Caco-2 (cell line): ENCODE measurements at regions not wholly inside any gene's neighbourhood (a gene's known extent, or its start where the extent isn't known, plus 50 kb on each side); places are given as distances from the start of the nearest gene placed in this dataset.

ENCODE experiments used
- BruUV-seq: library from RNA; stranded (reverse); fragments of 400-500 nt; replicated peaks from 2 replicates; lab custom pipeline; 2021; lab: Mats Ljungman, UMichigan
- CTCF ChIA-PET: fragments of 300-600 bp; sonication (Branson Sonifier 250); formaldehyde crosslinking; loops from one replicate; lab custom pipeline; 2022; ENCODE audit warnings: antibody characterized with exemption; lab: Charles Lee
- POLR2A ChIA-PET: fragments of 300-600 bp; sonication (Branson Sonifier 250); formaldehyde crosslinking; loops from one replicate; lab custom pipeline; 2022; ENCODE audit warnings: antibody characterized with exemption; lab: Charles Lee
- DNase-seq, 2 experiments: peaks; one replicate each; pipeline versions ENCODE4 v3.0.0 to v3.0.0-alpha.2; 2020 to 2022
- H3K27me3 ChIP-seq: replicated peaks from 2 replicates; pipeline ENCODE4 v1.6.0; 2011; ENCODE audit warnings: low read length; ENCODE audit not compliant: control insufficient read depth, insufficient read depth
- H3K36me3 ChIP-seq: 2 replicates; pipeline ENCODE4 v1.5.1; 2011; ENCODE audit warnings: low read length; ENCODE audit not compliant: control insufficient read depth, insufficient read depth
- H3K4me1 ChIP-seq: fragments of 250-450 bp; sonication (Bioruptor Pico); 2 replicates; pipeline ENCODE4 v1.5.1; 2020; ENCODE audit warnings: mild to moderate bottlenecking
- H3K4me3 ChIP-seq: 2 replicates; pipeline ENCODE4 v1.5.1; 2011; ENCODE audit warnings: low read depth, mild to moderate bottlenecking, control low read depth, low read length
- H3K9me3 ChIP-seq: fragments of 250-450 bp; sonication (Bioruptor Pico); 2 replicates; pipeline ENCODE4 v1.5.1; 2020; ENCODE audit warnings: mild to moderate bottlenecking, moderate library complexity
- H3K27ac Mint-ChIP-seq: one replicate; pipeline ENCODE4 v1.8.0; 2022; ENCODE audit warnings: mixed read lengths; ENCODE audit not compliant: unreplicated experiment
- H3K27me3 Mint-ChIP-seq: one replicate; pipeline ENCODE4 v1.8.0; 2022; ENCODE audit warnings: mixed read lengths; ENCODE audit not compliant: insufficient read depth, unreplicated experiment
- H3K36me3 Mint-ChIP-seq: one replicate; pipeline ENCODE4 v1.8.0; 2022; ENCODE audit warnings: mild to moderate bottlenecking, mixed read lengths; ENCODE audit not compliant: insufficient read depth, unreplicated experiment
- H3K4me1 Mint-ChIP-seq: one replicate; pipeline ENCODE4 v1.8.0; 2022; ENCODE audit warnings: low read depth, mixed read lengths; ENCODE audit not compliant: unreplicated experiment
- H3K4me3 Mint-ChIP-seq: one replicate; pipeline ENCODE4 v1.8.0; 2022; ENCODE audit warnings: mild to moderate bottlenecking, moderate library complexity, mixed read lengths; ENCODE audit not compliant: unreplicated experiment
- H3K9me3 Mint-ChIP-seq: one replicate; pipeline ENCODE4 v1.8.0; 2022; ENCODE audit warnings: mixed read lengths; ENCODE audit not compliant: unreplicated experiment
- CTCF ChIP-seq, 2 experiments: fragments of 200-600 bp in 1 of 2; IDR thresholded peaks; 1 replicate in 1 of 2; 2 replicates in 1 of 2; pipeline versions ENCODE4 v1.5.1 to v1.8.0; 2011 to 2022; ENCODE audit warnings: antibody characterized with exemption in 1 of 2, control low read depth in 1 of 2, inconsistent platforms in 1 of 2, low read depth in 1 of 2, low read length in 1 of 2, mild to moderate bottlenecking in 1 of 2, moderate library complexity in 1 of 2; ENCODE audit not compliant: insufficient read depth in 1 of 2, severe bottlenecking in 1 of 2, unreplicated experiment in 1 of 2
- intact Hi-C: fragments of 100-400 bp; cut with micrococcal nuclease; formaldehyde crosslinking; loops from one replicate; pipeline ENCODE4 v1.10.0; 2022; ENCODE audit not compliant: unreplicated experiment

DNA sequence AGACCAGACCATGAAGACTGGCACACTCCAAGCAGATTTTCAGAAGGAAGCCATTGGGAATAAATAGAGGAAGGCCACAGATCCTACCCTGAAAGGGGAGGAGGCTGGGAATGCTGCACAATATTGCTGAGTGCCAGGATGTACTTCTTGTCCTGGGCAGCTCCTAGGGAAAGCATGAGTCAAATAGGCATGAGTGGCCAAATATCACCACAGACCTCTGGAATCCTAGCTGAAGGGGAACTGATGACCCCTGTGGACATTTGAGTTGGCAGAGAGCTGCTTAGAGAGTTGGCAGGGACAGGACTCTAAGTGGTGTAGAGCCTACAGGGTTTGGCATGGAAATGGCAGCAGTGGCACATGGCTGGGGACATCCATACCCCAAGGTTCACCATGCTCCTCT, 234.3 kb upstream of the TRPC4 start:
- Histone ChIP-seq H3K9me3 (no peaks in the 10 kb centered on the region), H3K4me1 (no peaks in the 10 kb centered on the region), H3K4me3 (no peak overlapping the region), H3K36me3 (no peaks in the 10 kb centered on the region), H3K27me3 (no peaks in the 10 kb centered on the region)
- no TSS peak for BruUV-seq
- Mint-ChIP-seq H3K27me3 (no peaks in the 10 kb centered on the region), H3K4me1 (no peaks in the 10 kb centered on the region), H3K9me3 (no peaks in the 10 kb centered on the region), H3K4me3 (no peak overlapping the region), H3K36me3 (no peaks in the 10 kb centered on the region), H3K27ac (no peak overlapping the region)
- TF ChIP-seq CTCF (IDR thresholded peaks at IDR 0.05; ENCODE audit: insufficient read depth in 1 of 2, low read depth in 1 of 2, low read length in 1 of 2, severe bottlenecking in 1 of 2, unreplicated experiment in 1 of 2), result no peak
- ChIA-PET CTCF (no interaction called here), POLR2A (no interaction called here)
- intact Hi-C loops, result no loop called here
- DNase-seq, result no peak

GRCh38 chr13:38099751-38100150, 230.2 kb upstream of the TRPC4 start:
- H3K9me3 ChIP-seq, result no peaks in the 10 kb centered on the region
- no peaks in the 10 kb centered on the region for H3K36me3 ChIP-seq
- no peak overlapping the region for H3K4me3 ChIP-seq
- intact Hi-C loops, result no loop called here
- H3K27me3 Mint-ChIP-seq, result no peaks in the 10 kb centered on the region
- TF ChIP-seq CTCF (IDR thresholded peaks at IDR 0.05; ENCODE audit: insufficient read depth in 1 of 2, low read depth in 1 of 2, low read length in 1 of 2, severe bottlenecking in 1 of 2, unreplicated experiment in 1 of 2), result no peak
- ChIA-PET POLR2A (no interaction called here), CTCF (no interaction called here)
- H3K4me1 Mint-ChIP-seq, result no peaks in the 10 kb centered on the region
- H3K27ac Mint-ChIP-seq, result no peak overlapping the region
- H3K27me3 ChIP-seq, result no peaks in the 10 kb centered on the region
- no peak overlapping the region for H3K4me3 Mint-ChIP-seq
- BruUV-seq, result no TSS peak
- DNase-seq, result no peak
- no peaks in the 10 kb centered on the region for H3K36me3 Mint-ChIP-seq
- H3K4me1 ChIP-seq, result no peaks in the 10 kb centered on the region
- no peaks in the 10 kb centered on the region for H3K9me3 Mint-ChIP-seq

DNA sequence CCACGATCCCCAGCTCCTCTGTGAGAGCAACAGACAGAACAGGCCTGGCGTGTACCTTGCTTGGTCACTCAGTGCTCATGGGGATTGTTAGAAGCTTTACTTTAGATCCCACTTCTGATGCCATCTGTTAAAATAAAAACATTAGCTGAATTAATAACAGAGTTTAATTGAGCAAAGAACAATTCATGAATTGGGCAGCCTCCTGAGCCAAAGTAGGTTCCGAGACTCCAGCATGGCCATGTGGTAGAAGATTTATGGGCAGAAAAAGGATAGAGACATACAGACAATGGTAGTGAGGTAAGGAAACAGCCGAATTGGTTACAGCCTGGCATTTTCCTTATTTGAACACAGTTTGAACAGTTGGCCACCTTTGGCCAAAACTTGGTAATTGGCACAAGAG, 223.9 kb upstream of the TRPC4 start:
- Mint-ChIP-seq H3K36me3 (peaks cover 10% of the 10 kb centered on the region), H3K4me3 (no peak overlapping the region), H3K27ac (no peak overlapping the region), H3K27me3 (no peaks in the 10 kb centered on the region), H3K9me3 (no peaks in the 10 kb centered on the region), H3K4me1 (no peaks in the 10 kb centered on the region)
- Histone ChIP-seq H3K36me3 (no peaks in the 10 kb centered on the region), H3K4me3 (no peak overlapping the region), H3K27me3 (no peaks in the 10 kb centered on the region), H3K9me3 (no peaks in the 10 kb centered on the region), H3K4me1 (no peaks in the 10 kb centered on the region)
- ChIA-PET CTCF (no interaction called here), POLR2A (no interaction called here)
- TF ChIP-seq CTCF (IDR thresholded peaks at IDR 0.05; ENCODE audit: insufficient read depth in 1 of 2, low read depth in 1 of 2, low read length in 1 of 2, severe bottlenecking in 1 of 2, unreplicated experiment in 1 of 2), result no peak
- BruUV-seq, result no TSS peak
- intact Hi-C loops, result no loop called here
- no peak for DNase-seq
